ENCODE measurements at regions not wholly inside any gene's neighbourhood (a gene's known extent, or its start where the extent isn't known, plus 50 kb on each side); places are given as distances from the start of the nearest gene placed in this dataset.

- intact Hi-C loops (cut with DNase I): no loop called here
- H3K27me3 ChIP-seq: no peaks in the 10 kb centered on the region
- no peak overlapping the region for H3K4me3 ChIP-seq
- no peak for TF ChIP-seq CTCF (IDR thresholded peaks at IDR 0.05)
- no peak for TF ChIP-seq POLR2A (IDR thresholded peaks at IDR 0.05)
- 73 to 82% methylated on average over 3 of the region's 3 CpGs for WGBS, 2 donors
- DNase-seq: no peak
- no peaks in the 10 kb centered on the region for H3K4me1 ChIP-seq
- H3K9me3 ChIP-seq: no peaks in the 10 kb centered on the region
- H3K27ac ChIP-seq: no peak overlapping the region
- H3K36me3 ChIP-seq: no peaks in the 10 kb centered on the region
Measured at GRCh38 chr10:84935772-84936171, 607.4 kb downstream of the CCSER2 start.

- DNase-seq: no peak
- intact Hi-C loops (cut with DNase I): no loop called here
- Histone ChIP-seq H3K4me3 (no peak overlapping the region), H3K27me3 (no peaks in the 10 kb centered on the region), H3K9me3 (no peaks in the 10 kb centered on the region), H3K36me3 (no peaks in the 10 kb centered on the region), H3K4me1 (no peaks in the 10 kb centered on the region), H3K27ac (no peak overlapping the region)
- 82 to 88% methylated on average over 4 of the region's 4 CpGs for WGBS, 2 donors
- TF ChIP-seq POLR2A (IDR thresholded peaks at IDR 0.05) (no peak), CTCF (IDR thresholded peaks at IDR 0.05) (no peak)
Measured at GRCh38 chr10:84938117-84938905, 609.9 kb downstream of the CCSER2 start.

DNA sequence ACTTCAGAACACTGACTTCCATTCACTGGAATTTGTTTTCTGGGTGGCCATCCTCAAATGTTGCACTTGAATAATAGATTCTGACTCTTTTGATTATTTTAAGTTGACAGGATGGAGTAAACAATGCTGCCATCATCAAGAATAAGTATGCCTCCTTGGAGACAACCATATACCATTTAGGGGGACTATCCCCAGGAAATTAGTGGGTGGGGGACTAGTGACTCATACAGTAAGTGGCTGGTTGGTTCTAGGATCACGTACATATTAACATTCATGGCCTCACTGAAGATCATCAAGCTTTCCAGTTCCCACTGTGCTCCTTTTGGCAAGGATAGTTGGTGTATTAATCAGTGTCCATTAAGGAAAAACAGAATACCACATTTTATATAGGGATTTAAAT, 615.2 kb downstream of the CCSER2 start:
- H3K9me3 ChIP-seq: no peaks in the 10 kb centered on the region
- no peak for DNase-seq
- whole genome bisulfite sequencing, 2 donors: 38 to 53% methylated on average over 1 of the region's 1 CpG
- H3K27me3 ChIP-seq: no peaks in the 10 kb centered on the region
- H3K4me1 ChIP-seq: no peaks in the 10 kb centered on the region
- intact Hi-C loops (cut with DNase I): no loop called here
- H3K36me3 ChIP-seq: no peaks in the 10 kb centered on the region
- H3K27ac ChIP-seq: no peak overlapping the region
- TF ChIP-seq CTCF (IDR thresholded peaks at IDR 0.05): no peak
- H3K4me3 ChIP-seq: no peak overlapping the region

GRCh38 chr10:84944187-84944586, 615.8 kb downstream of the CCSER2 start:
- WGBS, 2 donors: 17 to 29% methylated on average over 1 of the region's 1 CpG
- no peak for TF ChIP-seq POLR2A (IDR thresholded peaks at IDR 0.05)
- TF ChIP-seq CTCF (IDR thresholded peaks at IDR 0.05): no peak
- Histone ChIP-seq H3K27me3 (no peaks in the 10 kb centered on the region), H3K4me3 (no peak overlapping the region), H3K9me3 (no peaks in the 10 kb centered on the region), H3K4me1 (no peaks in the 10 kb centered on the region), H3K27ac (no peak overlapping the region), H3K36me3 (no peaks in the 10 kb centered on the region)
- intact Hi-C loops (cut with DNase I): no loop called here
- no peak for DNase-seq

DNA sequence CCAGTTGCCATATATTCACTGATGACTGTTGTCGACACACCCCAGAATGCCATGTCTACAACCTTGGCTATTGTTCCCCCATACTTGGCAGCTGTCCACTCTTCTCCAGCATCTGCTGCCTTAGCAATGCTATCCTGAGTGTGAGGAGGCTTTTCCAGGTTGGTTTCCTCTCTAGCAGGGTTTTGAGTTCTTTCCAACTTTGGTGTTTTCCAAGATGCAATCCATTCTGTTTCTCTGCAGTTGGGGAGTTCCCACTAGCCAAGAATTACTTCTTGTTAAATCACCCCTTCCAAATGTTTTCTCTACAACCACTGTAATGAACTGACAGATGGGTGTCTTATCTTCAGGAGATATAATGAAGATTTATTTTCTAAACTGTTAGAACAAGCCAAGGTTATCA, 617.4 kb downstream of the CCSER2 start:
- H3K27ac ChIP-seq: no peak overlapping the region
- intact Hi-C loops (cut with DNase I): no loop called here
- no peak for DNase-seq
- H3K27me3 ChIP-seq: no peaks in the 10 kb centered on the region
- 80 to 89% methylated on average over 1 of the region's 1 CpG for WGBS, 2 donors
- no peak for TF ChIP-seq POLR2A (IDR thresholded peaks at IDR 0.05)
- H3K4me1 ChIP-seq: no peaks in the 10 kb centered on the region
- H3K36me3 ChIP-seq: no peaks in the 10 kb centered on the region
- H3K4me3 ChIP-seq: no peak overlapping the region
- no peaks in the 10 kb centered on the region for H3K9me3 ChIP-seq

GRCh38 chr10:84946904-84947303, 618.5 kb downstream of the CCSER2 start:
- H3K27me3 ChIP-seq: no peaks in the 10 kb centered on the region
- intact Hi-C loops (cut with DNase I): no loop called here
- no peak overlapping the region for H3K27ac ChIP-seq
- DNase-seq: no peak
- H3K4me1 ChIP-seq: no peaks in the 10 kb centered on the region
- 35 to 38% methylated on average over 3 of the region's 3 CpGs for WGBS, 2 donors
- no peaks in the 10 kb centered on the region for H3K9me3 ChIP-seq
- no peaks in the 10 kb centered on the region for H3K36me3 ChIP-seq
- TF ChIP-seq POLR2A (IDR thresholded peaks at IDR 0.05) (no peak), CTCF (IDR thresholded peaks at IDR 0.05) (no peak)
- no peak overlapping the region for H3K4me3 ChIP-seq
